Hippocampal formation (tissue), 2 donors: ENCODE measurements at regions not wholly inside any gene's neighbourhood (a gene's known extent, or its start where the extent isn't known, plus 50 kb on each side); places are given as distances from the start of the nearest gene placed in this dataset.
"Not testable (repeated sequence)": the region's sequence is repeated elsewhere in the genome, so short reads cannot be mapped to it uniquely, and the experiment has no call there.

ENCODE experiments used
- DNase-seq, 2 donors: peaks; one replicate each; lab custom pipeline; 2025; lab: John Stamatoyannopoulos, UW

DNA sequence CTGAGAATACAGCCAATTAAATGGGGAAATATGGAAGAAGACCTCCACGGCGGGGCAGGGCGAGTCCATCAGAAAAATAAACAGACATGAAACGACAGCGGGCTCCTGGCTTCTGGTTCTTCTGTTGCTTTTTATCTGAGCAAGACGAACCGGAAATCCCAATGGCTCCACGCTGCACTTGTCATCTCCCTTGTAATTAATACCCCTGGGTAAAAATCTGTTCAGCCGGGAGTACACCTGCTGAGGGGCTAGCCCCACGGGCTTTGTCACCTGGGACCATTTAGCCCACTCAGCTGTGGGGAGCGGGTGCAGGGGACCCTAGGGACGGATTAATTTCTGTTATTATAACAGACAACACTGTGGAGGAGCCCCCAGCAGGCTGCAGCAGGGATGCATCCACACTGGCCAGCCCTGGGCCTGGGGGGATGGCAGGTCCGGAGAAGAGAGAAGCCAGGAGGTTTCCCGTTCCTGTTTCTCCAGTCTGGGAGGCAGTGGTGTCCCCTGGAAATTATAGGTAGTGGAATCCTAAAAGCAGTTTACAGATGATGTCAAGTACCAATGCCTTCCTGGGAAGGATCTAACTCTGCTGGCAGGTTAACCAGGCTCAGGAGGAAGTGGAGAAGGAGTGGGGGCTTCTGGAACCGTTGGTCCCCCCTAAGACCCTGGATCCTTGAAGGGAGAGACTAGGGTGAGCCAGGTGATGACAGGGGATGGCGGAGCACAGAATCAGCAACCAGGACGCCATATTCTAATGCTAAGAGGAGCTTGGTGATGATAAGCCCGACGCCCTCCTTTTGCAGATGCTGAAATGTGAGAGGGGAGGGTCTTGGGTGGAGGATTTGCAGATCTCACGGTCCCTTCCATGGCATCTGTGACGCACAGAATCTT is 566.1 kb downstream of the PTPRU start:
- DNase-seq, result no peak

DNA sequence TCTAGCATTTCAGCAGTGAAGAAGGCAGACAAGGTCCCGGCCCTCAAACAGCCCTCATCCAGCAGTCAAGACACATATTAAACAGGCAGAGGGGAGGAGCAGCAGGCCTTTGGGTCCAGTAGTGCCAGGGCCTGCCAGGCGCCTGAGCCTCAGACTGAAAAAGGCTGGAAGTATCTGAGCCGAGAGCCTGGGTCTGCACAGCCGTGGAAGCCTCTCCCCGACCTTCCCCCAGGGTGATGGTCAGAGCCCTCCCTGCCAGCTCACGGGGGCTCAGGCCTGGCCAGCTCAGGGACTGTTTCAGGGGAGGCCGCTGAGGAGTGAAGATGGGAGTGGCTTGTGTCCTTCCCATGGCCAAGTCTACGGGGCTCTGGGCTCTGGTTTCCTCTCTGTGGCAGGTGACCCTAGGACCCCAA is 565.2 kb downstream of the PTPRU start:
- no peak for DNase-seq

DNA sequence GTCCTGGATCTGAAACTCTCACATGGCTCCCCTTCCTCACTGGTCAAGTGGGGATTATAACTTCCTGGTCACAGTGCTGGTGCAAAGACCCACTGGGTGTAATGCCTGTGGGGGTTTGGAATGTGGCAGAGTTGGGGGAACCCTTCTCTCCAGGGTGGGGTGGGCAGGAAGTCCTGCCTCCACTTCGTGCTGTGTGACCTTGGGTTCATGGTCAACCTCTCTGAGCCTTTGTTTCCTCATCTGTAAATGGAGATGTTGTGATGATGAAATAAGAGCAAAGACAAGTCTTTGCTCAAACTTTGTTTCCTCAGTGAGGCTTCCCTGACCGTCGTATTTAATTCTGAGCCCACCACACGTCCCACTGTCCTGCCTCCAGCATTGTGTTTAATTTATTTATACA is 564.7 kb downstream of the PTPRU start:
- DNase-seq, result no peak

DNA sequence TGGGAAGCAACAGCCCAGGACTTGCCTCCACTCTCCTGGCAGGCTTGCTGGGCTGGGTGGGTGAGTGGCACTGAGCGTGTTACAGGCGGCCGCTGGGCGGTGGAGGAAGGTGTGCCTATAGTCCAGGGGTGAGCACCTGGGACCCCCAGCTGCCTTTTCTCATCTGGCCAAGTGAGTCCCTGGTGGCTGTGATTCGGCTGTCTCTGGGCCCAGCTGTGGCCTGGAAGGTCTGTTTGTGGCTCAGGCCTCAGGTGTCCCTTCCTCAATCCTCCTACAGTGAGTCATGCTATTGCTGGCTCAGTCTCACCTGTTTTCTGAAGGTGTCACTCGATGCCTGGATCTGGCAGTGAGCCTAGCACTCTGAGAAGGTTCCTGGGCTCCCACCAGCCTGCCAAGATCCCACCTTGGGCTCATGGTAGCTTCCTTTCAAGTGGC is 564.2 kb downstream of the PTPRU start:
- no peak for DNase-seq

DNA sequence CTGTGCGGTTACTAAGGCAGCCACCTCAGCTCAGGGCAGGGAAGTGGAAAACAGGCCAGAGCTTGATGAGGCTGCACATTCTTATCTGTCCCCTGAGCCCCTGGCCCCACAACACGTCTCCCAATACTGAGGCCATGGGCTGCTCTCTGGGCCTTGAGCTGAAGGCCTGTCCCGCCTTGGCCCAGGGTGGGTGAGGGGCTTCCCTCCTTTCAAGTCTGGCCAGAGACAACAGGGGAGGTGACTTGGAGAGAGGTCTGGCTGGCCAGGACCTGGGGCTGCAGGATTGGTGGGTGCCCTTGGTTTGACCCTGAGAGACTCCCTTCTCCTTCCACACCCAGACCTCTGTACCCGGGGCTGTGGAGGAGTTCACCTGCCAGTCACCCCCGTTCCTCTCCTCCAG is 563.8 kb downstream of the PTPRU start:
- no peak for DNase-seq

DNA sequence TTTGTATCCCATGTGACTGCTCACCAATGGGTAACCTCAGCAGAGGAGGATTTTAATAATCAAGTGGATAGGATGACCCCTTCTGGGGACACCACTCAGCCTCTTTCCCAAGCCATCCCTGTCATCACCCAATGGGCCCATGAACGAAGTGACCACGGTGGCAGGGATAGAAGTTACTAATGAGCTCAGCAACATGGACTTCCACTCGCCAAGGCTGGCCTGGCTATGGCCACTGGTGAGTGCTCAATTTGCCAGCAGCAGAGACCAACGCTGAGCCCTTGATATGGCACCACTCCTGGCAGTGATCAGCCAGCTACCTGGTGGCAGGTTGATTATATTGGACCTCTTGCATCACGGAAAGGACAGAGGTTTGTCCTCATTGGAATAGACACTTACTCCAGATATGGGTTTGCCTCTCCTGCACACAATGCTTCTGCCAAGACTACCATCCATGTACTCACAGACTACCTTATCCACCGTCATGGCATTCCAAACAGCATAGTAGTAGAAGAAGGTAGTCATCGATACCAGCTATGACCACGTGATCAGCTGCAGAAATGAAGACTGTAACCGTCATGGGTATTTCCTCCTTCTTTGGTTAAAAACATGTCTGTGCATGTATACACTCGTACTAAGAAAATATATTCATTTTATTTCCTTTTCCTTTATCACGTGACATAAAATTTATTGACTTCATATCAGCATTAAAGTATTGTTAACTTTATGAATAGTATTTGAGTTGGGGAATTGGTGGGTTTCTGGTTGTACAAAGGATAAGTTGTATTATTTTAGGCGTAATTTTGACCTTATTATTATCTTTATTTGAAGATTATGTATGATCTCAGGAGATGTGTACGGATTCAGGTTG is 562.6 kb downstream of the PTPRU start:
- DNase-seq, result no peak

DNA sequence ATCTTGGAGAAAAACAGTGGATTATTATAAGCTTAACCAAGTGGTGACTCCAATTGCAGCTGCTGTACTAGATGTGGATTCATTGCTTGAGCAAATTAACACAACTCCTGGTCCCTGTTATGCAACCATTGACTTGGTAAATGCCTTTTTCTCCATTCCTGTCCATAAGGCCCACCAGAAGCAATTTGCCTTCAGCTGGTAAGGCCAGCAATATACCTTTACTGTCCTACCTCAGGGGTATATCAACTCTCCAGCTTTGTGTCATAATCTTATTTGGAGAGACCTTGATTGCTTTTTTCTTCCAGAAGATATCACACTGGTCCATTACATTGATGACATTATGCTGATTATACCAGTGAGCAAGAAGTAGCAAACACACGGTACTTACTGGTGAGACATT is 560.8 kb downstream of the PTPRU start:
- not testable (repeated sequence) for DNase-seq

DNA sequence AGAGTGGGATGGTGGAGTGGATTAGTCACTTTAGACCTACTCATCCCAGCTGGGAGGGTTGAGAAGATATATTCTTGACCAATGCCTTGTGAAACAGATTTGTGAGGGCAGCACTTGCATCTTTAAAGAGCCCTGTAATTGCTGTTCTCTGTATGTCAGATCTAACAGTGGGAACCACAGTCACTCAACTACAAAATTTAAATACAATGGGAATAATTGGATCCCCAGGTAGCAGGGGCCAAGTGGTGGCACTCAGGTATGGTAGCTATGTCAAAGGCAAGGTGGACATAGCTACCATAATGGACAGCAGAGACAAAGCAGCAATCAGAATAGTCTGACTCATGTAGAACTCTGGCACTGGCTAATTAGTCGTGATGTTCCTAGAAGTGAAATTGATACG is 559.6 kb downstream of the PTPRU start:
- not testable (repeated sequence) for DNase-seq

DNA sequence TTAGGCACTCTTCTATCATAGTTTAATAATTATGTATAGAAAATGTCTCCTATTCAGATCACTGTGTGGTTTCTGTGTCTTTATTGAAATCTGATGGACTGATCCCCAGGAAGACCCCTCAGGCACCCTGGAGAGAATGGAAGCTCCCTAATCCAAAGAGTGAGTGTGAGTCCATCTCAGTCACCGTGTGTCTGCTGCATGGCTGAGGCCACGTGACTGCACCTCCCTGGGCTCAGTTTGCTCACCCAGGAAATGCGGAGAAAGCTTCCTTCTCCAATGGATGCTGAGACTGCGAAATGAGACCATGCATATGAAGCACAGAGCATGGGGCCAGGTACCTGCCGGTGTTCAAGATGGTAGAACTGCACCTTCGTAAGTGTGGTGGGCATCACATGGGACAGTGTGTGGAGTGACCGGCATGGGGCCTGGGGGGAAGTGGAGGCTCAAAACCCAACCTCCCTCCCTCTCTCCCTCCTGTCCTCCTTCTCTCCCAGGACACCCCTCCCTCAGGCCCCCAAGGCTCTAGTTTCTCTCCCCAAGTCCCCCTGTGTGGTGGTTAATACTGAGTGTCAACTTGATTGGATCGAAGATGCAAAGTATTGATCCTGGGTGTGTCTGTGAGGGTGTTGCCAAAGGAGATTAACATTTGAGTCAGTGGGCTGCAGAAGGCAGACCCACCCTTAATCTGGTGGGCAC is 557.5 kb downstream of the PTPRU start:
- DNase-seq, result no peak

DNA sequence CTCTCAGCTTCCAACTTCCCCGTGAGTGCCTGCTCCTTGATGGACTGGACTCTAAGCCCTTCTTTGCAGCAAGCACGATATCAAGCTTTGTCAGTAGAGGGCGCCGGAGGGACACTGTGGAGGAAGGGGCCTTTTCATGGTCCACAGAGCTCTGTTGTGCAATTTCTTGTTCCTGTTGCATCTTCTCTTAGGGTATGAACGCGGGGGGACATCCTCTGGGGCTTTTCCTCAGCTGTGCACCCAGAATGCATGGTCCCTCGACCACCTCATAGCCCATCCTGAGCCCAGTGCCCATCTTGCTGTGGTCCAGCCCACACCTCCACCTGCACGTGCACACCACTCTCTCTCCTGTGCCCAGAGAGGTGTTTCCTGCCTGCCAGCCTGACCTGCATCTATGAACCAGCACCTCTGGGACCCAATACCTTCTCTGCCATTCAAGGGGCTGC is 556.8 kb downstream of the PTPRU start:
- DNase-seq, result peak; percentile 64 to 73

DNA sequence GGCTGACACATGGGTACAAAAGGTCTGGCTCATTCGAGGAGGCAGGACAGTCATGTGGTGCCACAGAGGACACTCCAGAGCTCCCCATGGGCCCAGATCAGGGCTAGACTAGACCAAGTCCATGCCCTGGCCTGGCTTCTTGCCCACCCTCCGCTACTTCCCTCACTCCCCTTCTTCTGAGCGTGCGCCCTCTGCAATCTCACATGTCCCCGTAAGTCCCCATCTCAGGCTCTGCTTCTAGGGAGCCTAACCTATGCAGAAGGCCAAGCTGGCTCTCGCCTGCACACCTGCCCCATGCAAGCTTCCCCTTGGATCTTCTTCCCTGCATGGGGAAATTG is 553.6 kb downstream of the PTPRU start:
- DNase-seq, result no peak

DNA sequence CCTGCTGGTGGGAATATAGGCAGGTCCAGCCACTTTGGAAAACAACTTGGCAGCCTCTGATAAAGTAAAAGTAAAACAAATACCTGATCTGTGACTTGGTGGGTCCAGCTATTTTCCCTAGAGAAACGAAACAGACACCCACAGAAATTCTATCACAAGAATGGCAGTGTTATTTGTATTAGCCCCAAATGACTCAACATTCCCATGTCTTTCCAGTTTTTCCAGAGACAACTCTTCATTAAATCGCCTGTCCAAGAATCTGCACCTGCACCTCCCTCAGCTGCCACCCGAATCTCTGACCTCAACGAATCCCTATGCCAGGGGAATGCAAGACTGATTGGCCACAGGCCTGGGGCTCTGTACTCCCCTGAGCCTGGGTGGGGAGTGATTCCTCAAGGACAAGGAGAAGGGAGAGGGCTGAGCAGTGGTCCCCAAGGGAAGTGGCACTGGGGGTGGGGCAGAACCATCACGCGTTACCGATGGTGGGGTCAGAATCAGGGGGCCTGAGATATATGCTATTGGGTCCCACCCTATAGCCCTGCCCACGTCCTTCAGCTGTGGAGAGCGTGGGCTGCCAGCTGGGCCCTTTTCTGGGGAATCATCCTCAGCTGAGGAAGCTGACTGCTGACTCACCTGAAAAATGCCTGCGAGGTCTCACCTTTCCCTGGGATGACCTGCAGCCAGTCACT is 553.0 kb downstream of the PTPRU start:
- DNase-seq, result no peak

DNA sequence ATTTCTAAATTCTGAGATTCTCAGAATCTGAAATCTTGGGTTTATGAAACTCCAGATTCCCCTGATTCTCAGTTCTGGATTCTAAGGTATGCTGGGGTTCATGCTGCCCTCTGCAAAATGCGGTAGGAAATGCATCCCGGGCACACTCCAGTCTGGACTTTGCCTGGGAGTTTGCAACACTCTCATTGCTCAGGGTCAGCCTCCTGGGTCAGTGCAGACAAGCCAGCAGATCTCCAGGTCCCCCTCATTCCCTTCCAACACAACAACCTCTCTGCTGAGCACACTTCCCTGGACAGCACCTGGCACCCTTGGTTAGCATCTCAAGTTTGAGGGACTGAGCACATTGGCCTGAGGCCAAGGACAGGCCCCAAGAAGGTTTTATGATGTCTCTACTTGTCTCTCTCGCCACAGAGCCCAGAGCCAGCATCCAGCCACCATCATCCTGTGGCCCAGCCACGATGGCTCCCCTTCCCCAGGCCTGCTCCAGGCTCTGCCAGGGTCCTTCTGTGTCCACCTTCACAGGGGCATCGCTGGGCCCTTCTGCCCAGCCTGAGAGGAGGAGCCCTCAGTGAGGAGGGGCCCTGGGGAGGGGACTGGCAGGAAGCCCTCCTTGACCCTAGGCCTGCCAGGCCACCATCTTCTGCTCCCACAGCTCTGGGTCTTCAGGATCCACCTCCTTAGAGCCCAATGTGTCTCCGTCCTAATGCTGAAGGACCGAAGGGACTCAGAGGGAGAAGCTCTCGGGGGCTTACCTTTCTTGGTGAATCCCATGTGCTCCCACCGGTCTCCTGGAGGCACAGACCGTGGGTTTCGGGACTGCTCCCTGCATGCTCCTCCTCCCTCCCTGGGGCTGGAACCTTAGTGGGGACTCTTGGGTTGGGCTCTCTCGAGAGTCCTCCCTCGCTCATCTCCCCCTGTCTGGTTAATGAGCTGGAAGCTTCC is 550.7 kb downstream of the PTPRU start:
- no peak for DNase-seq

DNA sequence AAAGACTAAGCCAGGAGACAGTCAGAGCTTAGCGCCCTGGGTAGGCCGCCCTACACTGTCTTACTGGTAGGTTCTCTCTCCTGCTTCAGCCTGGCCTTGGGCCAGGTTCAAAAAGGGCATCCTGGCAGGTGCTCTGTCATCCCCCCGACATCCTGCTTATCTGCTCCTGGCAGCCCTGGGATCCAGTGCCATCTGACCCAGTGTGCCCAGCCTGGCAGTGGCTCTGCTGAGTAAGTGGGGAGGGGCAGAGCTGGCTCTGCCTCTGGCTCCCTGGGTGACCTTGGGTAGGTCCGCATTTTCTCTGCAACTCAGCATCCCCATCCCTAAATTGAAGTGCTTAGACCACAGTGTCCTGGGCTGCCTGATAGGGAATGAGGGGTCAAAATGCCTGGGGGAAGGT is 549.9 kb downstream of the PTPRU start:
- DNase-seq, result no peak

DNA sequence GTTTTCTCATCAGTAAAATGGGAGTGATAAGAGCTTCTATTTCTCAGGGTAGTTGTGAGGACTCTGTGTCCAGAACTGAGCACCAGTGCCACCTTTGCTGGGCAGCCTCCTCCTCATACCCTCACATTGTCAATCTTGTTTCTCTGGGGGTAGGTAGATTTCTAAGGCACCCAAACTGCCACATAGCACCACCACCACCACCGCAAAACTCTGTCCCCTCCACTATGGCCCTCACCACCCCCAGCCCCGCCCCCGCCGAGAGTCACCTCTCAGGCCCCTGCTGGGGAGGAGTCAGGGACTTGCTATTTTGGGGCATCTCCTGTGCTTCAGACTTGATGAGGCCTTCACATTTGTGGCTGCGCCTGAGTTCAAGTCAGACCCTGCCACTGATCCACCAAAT is 549.2 kb downstream of the PTPRU start:
- no peak for DNase-seq

DNA sequence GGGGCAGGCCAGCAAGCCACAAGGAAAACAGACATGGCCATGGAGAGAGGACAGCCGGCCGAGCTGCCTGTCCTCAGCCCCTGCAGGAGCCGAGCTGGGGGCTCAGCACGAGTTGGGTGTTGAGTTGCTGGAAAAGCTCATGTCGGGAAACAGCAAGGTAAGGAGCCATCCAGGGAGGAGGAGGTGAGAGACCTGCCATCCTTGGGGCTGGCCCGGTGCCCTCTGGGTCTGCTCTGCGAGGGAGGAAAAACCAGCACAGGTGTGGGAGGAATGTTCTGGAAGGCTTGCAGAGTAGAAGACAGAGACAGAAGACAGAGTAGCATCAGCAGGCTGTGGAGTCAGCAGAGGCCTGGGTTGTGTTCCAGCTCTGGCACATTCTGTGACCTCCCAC is 548.8 kb downstream of the PTPRU start:
- DNase-seq, result no peak

DNA sequence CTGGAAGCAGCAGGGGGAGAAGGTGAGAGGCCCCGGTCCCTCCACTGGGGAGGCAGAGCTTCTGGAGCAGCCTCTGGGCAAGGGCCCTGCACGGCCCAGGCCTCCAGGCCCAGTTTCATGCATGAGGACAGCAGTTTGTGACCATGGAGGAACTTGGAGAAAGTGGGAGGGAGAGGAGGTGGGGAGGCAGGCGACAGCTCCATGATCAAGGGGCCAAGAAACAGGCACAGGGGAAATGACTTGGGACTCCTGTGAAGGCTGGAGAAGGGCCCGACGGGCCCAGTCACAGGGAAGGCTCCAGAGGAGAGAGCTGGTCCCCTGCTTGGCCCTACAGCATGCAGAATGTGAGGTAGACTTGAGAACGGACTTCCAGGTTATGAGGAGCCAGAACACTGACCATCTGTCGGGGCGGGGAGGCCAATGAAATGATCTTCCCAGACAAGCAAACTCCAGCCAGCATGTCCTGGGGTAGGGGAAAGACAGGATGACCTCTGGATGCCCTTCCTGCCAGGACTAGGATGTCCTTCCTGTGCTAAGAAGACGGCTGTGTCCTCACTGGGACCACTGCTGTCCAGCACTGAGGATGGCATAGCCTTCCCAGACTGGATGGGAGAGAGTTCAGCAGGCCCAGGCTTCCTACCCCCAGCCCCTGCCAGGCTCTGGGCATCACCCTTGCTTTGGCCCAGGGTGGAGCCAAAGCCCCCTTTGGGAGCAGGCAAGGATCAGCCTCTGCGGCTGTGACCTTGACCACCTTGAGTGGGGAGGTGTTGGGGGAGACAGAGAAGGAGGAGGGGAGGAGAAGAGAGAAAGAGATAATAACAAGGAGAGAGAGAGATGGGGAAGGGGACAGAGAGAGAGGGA is 548.2 kb downstream of the PTPRU start:
- DNase-seq, result no peak

DNA sequence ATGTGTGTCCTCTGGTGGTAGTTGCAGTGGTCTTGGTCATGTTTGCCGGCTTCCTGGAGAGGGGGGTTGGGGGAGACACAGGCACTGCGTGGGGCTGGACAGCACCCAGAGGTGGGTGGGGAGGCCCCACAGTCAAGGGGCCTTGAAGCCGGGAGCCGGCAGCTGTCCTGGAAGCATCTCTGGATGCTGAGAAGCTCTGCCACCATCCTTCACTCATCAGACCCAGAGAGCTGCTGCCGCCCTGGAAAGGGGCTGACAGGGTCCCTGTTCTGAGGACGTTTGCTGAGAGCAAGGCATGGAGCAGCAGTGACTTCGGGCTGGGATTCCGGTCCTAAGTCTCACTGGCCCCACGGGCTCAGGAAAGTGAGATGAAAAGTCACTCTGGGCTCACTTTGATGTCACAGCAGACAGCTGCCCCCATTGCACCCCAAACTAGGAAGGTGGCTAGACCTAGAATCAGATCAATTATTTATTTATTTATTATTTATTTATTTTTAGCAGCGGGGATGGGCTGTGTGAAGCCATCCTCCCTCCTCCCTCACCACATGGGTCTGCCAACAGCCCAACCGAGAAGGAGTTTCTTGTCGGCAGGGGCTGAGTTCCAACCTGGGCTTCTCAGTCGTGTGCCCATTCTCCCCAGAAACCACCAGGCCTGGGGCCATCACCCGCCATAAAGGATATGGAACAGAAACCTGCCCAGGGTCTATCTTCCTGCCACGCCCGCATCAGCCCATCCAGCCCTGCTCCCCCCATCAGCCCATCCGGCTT is 547.4 kb downstream of the PTPRU start:
- DNase-seq, result no peak
